DMS 273 treated with DMSO at 0.1 percent for 48 hours (cell line): ENCODE measurements at regions not wholly inside any gene's neighbourhood (a gene's known extent, or its start where the extent isn't known, plus 50 kb on each side); places are given as distances from the start of the nearest gene placed in this dataset.

Experiments used
- DNase-seq: peaks from one replicate; lab custom pipeline; 2025; lab: John Stamatoyannopoulos, UW

DNA sequence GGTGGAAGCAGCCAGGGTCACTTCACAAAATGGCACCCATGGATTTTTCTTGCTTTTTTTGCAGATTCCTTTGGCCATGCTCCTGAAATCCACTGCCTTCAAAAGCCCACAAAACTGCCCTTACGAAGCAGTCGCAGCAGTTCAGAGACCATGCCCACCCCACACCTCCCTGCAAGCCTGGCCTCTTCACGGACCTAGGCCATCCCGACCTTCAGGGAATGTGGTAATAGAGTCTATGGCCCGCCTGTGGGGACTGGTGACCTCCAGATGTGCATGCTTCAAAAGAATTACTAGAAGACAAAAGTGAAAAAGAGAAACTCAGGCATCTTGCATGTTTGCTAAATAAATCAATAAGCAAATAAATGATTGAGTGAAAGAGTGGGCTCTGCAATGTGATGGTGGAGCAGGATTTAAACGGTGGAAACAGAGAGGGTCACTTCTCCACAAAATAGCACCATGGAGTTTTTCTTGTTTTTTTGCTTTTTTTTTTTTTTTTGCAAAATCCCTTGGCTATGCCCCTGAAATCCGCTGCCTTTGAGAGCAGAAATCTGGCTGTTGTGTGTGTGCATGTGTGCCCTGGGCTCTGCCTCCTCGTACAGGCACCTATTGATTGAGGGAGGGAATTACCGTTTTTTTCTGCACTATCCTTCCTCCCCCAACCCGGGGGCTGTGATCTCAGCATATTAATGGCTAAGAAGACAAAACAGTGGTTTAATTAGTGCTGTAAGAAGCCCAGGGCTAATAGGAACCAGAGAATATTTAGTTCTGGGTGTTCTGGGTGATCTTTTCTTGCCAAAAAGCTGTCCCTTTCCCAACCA lies 107.4 kb downstream of the PXDC1 start:
- DNase-seq = no peak

DNA sequence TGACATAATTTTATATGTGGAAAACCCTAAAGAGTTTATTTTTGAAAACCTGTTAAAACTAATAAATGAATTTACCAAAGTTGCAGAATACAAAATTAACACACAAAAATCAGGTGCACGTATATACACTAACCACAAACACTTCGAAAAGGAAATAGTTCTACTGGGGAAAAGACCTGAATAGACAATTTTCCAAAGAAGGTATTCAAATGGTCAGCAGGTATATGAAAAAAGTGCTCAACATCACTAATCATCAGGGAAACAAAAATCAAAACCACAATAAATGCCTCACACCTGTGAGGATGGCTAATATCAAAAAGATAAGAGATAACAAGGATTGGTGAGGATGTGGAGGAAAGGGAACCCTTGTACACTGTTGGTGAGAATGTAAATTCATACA lies 110.6 kb downstream of the PXDC1 start:
- no peak for DNase-seq

DNA sequence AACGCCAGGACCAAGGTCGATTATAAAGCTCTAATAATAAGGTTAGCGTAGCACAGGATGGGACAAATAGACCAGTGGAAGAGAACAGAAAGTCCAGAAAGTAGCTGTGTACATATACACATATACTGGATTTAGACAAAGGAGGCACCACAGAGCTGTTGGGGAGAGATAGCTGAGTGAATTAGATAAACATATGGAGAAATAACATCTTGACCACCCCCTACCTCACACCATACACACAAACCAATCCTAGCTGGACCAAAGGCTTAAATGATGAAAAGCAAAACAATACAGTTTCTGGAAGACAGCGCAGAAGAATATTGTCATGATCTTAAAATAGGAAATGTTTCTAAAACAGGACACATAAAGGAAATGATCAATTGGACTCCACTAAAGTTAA lies 112.9 kb downstream of the PXDC1 start:
- DNase-seq = no peak

DNA sequence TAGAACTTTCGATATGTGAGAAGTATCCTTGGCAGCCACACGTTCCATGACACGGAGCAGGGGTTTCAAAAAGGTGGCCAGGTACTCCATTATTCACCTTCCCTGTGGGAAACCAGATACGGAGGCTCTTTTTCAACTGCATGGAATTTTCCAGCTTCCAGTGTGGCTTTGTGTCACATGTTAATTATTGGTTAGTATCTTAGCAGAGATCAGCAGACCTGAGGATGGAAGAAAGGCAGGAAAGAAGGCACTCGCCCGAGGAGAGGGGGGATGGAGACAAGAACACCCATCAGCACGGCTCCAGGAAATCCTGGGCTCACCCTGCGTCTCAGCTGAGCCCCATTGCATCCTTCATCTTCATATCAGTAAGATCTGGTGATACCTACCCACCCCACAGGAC lies 115.5 kb downstream of the PXDC1 start:
- no peak for DNase-seq

DNA sequence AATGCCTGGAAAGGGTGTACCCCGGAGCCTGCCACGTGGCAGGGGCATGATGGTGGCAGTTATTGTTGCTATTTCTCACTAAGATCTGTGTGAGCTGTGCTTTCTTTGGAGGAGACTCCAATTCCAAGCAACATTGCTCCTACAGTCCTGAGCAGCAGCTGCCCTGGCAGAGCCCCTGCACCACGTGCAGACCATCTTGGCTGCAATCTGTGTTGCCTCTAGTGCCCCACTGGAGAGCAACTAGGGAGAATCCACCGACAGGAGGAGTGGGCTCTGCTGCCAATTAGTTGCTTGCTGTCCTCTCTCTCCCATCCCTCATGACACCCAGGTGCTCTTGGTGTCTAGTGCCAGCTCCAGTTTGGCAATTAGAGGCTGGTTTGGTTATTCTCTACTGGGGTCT lies 116.0 kb downstream of the PXDC1 start:
- DNase-seq = no peak

DNA sequence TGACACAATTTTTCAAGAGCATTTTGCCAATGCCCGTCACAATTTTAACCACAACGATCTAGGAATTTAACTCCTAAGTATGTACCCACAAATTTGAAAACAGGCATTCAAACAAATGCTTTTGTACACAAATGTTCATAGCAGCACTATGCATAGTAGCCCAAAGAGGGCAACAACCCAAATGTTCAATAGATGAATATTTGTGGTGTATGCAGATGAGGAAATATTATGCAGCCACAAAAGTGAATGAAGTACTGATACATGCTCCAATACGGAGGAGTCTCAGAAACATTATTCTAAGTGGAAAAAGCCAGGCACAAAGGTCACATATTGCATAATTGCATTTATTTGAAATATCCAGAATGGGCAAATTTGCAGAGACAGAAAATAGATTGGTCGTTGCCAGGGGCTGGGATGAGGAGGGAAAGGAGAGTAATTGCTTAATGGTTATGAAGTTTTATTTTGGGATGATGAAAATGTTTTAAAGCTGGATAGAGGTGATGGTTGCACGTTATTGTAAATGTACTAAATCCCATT lies 117.2 kb downstream of the PXDC1 start:
- DNase-seq = no peak

DNA sequence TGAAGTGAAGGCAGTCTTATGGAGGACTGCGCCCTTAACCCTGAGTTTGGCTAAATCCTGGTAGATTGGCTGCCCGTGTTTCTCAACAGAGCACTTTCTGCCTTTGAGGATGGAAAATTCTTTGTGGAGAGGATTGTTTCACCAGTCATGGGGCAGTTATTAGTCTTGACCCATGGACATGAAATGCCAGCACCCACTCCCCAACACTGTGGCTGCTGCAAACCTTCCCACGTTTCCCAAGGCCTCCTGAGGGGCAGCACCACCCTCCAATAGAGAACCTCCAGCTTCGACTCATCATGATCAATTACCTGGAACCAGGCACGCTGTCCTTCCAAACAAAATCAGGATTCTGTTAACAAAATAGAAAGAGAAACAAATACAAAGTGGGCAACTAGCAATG lies 117.8 kb downstream of the PXDC1 start:
- DNase-seq = no peak

DNA sequence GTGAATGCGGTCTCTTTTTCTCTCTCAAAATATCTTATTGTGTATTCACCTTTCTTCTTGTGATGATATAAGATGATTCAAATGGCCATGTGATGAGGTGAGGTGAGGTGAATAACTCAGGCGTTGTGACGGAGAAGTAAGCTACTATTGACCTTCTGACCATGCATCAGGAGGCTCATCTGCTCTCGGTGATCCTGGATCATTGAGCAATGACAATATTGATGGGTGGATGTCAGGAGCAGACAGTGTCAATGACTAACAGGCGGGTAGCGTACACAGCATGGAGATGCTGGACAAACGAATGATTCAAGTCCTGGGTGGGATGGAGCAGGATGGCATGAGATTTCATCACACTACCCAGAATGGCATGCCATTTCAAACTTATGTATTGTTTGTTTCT lies 119.6 kb downstream of the PXDC1 start:
- no peak for DNase-seq

DNA sequence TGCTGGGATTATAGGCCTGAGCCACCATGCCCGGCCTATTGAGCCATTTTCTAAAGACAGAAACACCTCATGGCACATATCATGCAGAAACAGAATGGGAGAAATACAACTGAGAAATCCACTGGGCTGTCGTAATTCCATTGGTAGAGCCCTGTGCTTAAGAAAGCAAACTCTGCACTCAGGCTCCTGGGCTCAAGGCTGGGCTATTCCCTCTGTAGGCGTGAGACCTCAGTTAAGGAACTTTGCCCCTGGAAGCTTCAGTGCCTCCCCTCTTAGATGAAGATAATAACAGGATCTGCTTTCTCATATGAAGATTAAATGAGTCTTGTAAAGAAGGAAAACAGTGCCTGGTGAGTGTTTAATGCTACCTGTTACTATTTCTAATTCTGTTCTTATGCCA lies 120.3 kb downstream of the PXDC1 start:
- DNase-seq = no peak

DNA sequence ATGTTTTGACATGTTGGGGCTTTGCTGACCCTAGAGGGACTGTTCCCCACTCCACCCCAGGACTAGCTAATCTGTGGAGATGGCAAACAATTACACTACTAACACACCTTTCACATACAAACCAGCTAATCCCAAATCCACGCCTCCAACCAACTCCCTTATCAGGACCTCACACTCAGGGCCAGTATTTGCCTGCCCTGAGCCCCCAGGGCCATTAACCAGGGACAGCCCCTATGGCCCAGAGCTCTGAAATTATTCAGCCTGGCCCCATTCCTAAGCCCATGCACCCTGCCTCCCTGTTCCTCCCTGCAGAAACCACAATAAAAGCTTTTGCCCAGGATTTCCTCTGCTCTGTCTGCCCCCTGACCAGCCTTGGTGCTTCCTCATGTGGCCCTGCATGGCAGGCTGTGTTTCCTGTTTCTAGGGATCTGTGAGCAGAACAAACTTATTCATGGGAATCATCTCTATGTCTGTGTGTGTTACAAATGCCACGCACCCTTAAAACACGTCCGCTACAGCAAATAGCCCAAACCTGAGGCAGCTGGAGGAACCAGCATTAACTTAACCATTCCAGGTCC lies 121.2 kb downstream of the PXDC1 start:
- DNase-seq = no peak

DNA sequence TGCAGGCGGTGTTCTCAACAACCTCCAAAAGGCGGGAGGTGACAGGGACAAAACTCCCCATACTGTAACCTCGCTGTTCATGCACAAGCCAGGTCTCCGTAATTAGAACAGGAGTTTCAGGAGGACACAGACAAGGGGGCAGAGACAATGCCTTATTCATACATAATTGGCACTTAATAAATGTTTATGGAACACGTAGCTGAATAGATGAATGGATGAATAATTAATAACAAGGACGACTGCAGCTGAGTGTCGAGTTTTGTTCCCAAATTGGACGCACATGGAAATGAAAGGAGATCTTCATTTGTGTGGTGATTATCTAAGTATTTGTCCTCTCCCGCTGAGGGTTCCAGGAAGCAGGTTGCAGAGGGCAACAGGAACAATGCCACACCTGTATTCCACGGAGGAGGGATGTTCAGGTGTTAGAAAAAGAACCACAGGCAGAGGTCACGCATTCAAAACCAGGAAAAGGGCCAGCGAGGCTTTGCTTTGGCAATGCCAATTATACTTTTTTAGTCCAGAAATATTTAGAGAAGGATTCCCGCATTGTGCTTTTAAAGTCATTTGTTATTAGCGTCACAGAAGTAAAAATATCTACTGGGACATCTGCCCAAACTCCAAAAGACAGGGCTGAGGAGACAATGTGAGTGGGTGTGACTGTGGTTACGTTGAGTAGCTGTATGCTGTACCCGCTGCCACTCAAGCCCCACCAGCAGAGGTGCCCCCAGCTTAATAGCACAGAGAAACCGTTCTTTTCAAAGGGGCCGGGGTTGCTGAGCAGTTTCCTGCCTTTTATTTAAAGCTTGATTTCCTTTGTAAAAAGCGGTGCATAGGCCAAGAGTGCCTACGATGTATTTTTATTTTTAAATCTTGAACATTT lies 123.3 kb downstream of the PXDC1 start:
- DNase-seq = no peak

DNA sequence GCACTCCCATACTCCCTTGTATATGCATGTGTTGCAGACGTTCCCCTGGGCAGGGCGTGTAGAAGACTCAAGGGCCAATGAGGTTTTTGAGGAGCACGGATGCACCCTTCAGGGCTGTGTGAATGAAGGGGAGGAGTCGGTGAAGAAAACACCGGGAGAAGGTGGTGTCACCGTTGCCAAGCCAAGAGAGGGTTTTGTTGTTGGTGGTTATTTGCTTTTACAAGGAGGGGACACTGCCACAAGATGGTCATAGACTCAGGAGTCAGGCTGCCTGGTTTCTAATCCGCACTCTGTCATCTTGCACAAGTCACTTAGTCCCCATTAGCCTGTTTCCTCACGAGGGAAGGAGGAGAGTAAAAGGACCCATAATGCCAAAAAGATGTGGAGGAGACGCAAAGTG lies 124.0 kb downstream of the PXDC1 start:
- DNase-seq = no peak

DNA sequence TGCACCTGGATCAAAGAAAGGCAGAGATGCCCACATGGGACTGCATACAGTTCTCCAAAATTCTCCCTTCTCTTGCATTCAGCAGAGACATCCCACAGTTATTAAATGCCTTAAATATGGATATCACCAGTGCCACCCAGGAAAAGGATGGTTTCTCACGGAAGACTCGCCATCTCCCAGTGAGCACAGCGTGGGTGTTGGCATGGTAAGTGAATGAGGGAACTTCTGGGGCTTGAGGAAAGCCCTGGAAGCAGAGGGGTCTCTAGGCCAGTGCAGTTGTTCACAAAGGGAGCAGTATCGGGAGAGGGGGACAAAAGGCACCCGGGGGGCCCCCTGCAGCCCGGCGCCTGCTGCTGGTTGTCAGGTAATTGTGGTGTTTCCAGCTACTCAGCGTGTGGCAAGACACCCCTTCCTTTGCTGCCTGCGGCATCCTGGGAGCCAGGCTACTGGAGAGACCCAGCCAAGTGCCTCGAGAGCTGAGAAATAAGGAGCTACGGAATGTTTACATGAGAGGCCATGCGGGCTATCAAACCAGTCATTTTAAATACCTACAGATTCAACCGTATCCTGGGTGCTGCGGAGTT lies 125.4 kb downstream of the PXDC1 start:
- no peak for DNase-seq

DNA sequence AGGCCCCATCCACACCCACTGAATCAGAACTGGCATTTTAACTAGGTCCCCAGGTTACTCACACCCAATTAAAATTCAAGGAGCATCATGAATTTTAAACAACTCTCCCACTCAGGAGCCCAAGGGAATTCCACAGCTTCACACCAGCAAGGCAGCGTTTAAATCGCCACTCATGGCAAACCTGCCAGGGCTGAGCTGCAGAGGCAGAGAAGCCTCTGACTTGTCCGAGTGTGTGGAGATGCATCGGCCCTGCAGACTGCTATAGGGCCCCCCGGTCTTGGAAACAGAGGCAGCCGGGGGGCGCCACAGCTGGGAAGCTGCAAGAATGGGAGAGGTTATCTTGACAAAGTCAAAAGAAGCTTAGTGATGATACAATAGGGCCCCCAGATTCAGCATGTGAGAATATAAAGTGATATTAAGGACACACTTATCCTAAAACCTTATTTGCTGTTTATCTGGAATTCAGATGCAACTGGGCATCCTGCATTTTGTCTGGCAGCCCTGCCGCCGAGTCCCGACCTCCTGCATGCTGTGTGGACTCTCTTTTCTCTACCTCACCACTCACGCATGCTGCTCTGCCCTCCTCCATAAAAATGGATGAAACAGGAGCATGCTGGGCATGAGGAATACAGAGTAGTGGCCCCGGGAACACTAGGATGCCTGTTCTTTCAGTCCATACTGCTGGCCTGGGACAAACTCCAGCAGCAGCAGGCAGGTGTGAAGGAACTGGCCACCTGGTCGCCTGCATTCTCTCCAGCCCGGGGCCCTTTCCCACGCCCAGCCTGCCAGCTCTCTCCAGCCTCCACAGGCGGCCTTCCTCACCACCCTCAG lies 126.1 kb downstream of the PXDC1 start:
- no peak for DNase-seq

DNA sequence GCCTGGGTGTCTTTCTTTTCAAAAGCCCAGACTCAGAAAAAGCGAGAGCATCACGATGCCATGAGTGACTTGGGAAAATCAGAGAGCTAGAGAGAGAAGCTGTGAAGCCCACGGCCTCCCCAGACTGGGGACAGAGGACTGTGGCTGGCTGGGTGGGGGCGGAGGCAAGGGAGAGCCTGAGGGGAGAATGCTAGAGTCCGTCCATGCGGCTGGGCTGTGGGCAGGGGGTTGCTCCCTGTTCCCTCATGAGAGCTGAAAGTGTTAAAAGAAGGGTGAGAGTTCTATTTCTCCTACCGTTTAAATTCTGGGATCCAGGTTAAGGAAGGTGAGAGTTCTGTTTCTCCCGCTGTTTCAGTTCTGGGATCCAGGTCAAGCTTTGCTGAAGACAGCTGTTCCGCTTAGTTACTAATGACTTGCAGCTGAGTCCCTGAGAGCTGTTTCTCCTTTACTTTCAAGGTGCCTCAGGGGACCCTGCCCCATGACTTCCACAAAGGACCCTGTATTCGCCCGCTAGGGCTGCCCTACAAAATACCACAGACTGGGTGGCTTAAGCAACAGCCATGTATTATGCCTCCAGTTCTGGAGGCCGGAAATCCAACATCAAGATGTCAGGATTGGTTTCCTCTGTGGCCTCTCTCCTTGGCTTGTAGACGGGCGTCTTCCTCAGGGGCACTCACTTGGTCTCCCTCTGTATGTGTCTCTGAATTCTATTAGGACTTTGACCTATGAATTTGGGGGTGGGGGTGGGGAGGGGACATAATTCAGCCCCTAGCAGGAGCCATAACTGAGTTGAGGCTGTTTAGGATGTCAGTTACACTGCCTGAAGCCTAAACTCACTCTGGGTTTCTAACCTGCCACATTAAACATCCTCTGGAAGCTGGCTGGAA lies 127.0 kb downstream of the PXDC1 start:
- no peak for DNase-seq

DNA sequence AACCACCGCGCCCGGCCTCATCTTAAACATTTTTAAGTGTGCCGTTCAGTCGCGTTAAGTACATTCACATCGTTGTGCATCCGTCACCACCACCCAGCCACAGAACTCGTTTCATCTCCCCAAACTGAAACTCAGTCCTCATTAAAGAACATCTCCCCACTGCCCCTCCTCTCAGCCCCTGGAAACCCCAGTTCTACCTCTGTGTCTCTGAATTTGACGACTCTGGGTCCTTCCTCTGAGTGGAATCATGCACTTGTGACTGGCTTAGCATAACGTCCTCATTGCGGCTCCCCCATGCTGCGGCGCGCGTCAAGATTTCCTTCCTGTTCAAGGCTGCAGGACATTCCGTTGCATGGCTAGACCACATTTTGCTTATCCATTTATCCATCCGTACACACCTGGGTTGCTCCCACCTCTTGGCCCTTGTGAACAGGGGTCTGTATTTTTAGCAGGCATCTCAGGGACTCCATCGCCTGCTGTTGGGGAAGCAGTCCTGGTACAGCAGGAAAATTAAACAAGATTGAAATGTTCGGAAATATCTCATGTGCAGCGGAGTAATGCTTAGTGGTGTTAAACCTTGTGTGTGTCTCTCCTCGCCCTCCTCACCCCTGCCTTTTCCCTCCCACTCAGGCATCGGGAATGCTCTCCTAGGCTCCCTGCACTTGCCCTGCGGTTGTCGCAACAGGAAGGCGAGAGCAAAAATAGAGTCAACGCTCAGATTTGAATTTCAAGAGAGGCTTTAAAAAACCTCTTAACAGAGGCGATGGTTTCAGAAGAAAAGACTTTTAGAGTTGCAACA lies 127.9 kb downstream of the PXDC1 start:
- DNase-seq = no peak

DNA sequence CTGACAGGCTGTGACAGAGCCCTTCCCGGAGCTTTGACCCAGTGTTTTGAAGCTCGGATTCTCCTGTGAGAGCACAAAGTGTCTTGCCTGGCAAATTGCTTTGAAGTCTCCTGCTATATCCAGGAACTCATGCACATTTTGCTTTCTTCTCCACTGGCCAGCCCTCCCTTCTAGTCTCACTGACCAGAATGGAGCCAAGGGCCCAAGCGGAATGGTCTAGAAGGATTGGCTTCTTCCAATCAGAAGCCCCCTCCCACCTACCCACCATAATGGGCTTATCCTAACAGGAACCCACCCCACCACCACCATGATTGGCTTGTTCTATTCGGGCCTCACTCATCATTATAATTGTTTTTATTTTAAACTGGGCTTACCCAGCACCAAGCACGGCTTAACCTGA lies 130.1 kb downstream of the PXDC1 start:
- DNase-seq = no peak

DNA sequence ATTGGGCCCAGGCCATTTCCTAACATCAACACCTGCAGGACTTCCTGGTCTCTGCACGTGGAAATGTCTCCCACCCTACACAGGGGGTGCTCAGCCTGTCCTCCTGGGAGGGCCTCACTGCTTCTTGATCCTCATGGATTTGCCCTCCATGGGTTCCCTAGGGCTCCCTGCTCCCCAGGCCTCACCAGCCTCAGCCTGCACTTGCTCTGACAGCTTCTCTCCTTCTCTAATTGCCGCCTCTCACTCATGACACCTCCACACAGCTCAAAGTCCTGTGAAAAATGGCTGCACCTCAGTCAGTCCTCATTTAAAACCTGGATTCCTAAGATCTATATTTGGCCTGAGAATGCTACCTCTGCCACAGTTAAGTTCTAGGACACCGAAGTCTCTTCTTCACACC lies 130.6 kb downstream of the PXDC1 start:
- no peak for DNase-seq

DNA sequence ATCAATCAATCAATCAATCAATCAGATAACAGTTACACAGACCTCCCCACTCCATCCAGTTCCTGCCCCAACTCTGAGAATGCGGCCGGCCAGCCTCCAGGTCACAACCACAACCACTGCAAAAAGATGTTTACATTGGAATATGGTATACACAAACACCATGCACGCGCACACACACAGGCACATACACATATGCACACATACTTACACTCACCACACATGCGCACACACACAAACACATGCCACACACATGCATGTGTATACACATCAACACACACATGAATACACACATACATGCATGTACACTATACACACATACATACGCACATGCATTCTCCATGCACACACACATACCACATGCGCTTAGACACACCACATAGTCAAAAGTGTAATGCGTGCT lies 131.1 kb downstream of the PXDC1 start:
- no peak for DNase-seq

DNA sequence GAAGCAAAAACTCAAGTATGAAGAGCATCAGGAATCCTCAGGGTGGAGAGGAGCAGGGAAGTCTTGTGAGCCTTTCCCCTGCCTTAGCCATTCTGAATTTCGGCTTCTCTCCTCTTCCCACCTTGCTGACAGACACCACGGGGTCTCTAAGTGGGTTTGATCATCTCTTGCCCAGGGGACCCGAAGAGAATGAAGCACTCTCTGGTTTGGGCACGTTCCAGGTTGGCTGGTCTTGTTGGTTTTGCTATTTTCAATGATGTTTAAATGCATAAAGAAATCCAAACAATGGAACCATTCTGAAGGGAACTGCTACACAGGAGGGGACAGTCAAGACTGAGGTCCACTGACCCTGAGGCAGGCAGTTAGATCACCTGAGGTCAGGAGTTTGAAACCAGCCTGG lies 131.7 kb downstream of the PXDC1 start:
- DNase-seq = no peak
